Spleen (tissue), 11 donors: ENCODE measurements at regions not wholly inside any gene's neighbourhood (a gene's known extent, or its start where the extent isn't known, plus 50 kb on each side); places are given as distances from the start of the nearest gene placed in this dataset.

Experiments
- DNase-seq: peaks from one replicate; pipeline ENCODE4 v3.0.0-alpha.2; 2020
- H3K27ac ChIP-seq, 8 donors: fragments of 200-600 bp; sonication (generic) in 7 of 8; 1 replicate in 4 of 8; 2 replicates in 4 of 8; pipeline versions ENCODE4 v1.5.0 to v1.8.0; 2016 to 2021; ENCODE audit warnings: inconsistent platforms in 4 of 8, mild to moderate bottlenecking in 4 of 8, moderate library complexity in 1 of 8
- H3K27me3 ChIP-seq, 7 donors: fragments of 200-600 bp; sonication (generic) in 6 of 7; replicated peaks in 1 of 7; 1 replicate in 4 of 7; 2 replicates in 3 of 7; pipeline versions ENCODE4 v1.5.0 to v1.8.0; 2016 to 2021; ENCODE audit warnings: inconsistent platforms in 3 of 7, mild to moderate bottlenecking in 1 of 7
- H3K36me3 ChIP-seq, 6 donors: fragments of 200-600 bp; sonication (generic) in 5 of 6; 1 replicate in 4 of 6; 2 replicates in 2 of 6; pipeline versions ENCODE4 v1.5.0 to v1.8.0; 2016 to 2021; ENCODE audit warnings: inconsistent platforms in 2 of 6
- H3K4me1 ChIP-seq, 6 donors: fragments of 200-600 bp; sonication (generic) in 5 of 6; 1 replicate in 3 of 6; 2 replicates in 3 of 6; pipeline versions ENCODE4 v1.5.0 to v1.8.0; 2016 to 2021; ENCODE audit warnings: inconsistent platforms in 3 of 6
- H3K4me3 ChIP-seq, 8 donors: fragments of 200-600 bp; sonication (generic) in 7 of 8; 1 replicate in 4 of 8; 2 replicates in 4 of 8; pipeline versions ENCODE4 v1.5.0 to v1.8.0; 2016 to 2021; ENCODE audit warnings: inconsistent platforms in 4 of 8, mild to moderate bottlenecking in 4 of 8, moderate library complexity in 2 of 8
- H3K9me3 ChIP-seq, 8 donors: fragments of 200-600 bp; sonication (generic) in 7 of 8; 1 replicate in 4 of 8; 2 replicates in 4 of 8; pipeline versions ENCODE4 v1.5.0 to v1.8.0; 2016 to 2021; ENCODE audit warnings: inconsistent platforms in 4 of 8
- POLR2A ChIP-seq, 3 donors: fragments of 450-650 bp; IDR thresholded peaks; one replicate each; pipeline ENCODE4 v1.5.1; 2017; ENCODE audit warnings: antibody characterized with exemption in 3 of 3, mild to moderate bottlenecking in 1 of 3
- POLR2AphosphoS5 ChIP-seq, 3 donors: sonication (generic); formaldehyde crosslinking; IDR thresholded peaks; one replicate each; pipeline ENCODE4 v1.5.1; 2017; ENCODE audit warnings: antibody characterized with exemption in 3 of 3
- WGBS, 5 donors: extraction: QIAGEN DNeasy Blood & Tissue Kit in 3 of 5; methylation state at CpG; one replicate each; pipeline versions ENCODE4 v1.1.5 to v1.1.7; 2013 to 2018; 5-methylcytosine and 5-hydroxymethylcytosine counted together
- intact Hi-C: fragments of 100-400 bp; cut with DNase I; formaldehyde crosslinking; loops from one replicate; pipeline ENCODE4 v1.15.0; 2023; ENCODE audit warnings: low total_unique reads
- TF ChIP-seq, protein P1 (sequence below), 11 experiments: fragments of 200-600 bp in 7 of 11; fragments of 450-650 bp in 4 of 11; sonication (generic) in 4 of 11; IDR thresholded peaks in 8 of 11; conservative IDR thresholded peaks in 3 of 11; 1 replicate in 7 of 11; 2 replicates in 4 of 11; pipeline versions ENCODE4 v1.4.0 to v1.8.0; 2016 to 2021; ENCODE audit warnings: antibody characterized with exemption in 11 of 11, inconsistent platforms in 4 of 11, mild to moderate bottlenecking in 1 of 11
- donor health status: healthy with polysubstance abuse.
- donor health status: DM: no; HTN: no; CAD: no; lungs with moderate emphysema.
- donor health status: DM: no; HTN: no; CAD: no.
- donor health status: Bipolar disorder and iron deficiency.
- donor health status: healthy.
- donor health status: DM: no; HTN: no; CAD: no.
- donor health status: DM: yes; HTN: yes; CAD: no.

DNA sequence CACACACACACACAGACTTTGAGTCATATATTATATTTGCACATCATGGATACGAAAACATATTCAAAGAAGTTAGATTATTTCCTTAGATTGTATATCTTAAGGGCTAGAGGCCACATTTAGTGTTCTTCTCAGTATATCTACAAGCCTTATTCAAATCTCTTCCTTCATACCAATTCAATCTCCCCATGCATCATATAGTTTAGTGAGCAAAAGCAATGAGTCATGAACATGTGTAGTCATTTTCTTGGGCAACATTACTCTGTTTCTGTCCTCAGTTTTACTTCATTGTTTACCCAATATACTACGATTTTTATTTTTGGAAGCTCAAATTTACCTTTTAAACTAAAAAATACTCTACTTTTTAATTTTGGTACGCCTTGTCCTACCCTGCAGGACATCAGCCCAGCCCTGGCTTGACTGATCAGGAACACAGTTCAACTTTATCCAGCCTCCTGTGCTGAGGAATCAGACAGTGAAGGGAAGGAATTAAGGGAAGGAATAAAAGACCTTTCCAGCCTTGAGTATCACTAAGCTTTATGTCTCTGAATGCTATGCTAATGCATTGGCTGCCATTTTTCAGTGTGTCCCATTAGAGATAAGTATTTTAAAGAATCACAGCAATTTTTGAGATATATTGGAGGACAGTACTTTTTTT is 101.7 kb upstream of the FST start:
- TF ChIP-seq, protein P1, sequence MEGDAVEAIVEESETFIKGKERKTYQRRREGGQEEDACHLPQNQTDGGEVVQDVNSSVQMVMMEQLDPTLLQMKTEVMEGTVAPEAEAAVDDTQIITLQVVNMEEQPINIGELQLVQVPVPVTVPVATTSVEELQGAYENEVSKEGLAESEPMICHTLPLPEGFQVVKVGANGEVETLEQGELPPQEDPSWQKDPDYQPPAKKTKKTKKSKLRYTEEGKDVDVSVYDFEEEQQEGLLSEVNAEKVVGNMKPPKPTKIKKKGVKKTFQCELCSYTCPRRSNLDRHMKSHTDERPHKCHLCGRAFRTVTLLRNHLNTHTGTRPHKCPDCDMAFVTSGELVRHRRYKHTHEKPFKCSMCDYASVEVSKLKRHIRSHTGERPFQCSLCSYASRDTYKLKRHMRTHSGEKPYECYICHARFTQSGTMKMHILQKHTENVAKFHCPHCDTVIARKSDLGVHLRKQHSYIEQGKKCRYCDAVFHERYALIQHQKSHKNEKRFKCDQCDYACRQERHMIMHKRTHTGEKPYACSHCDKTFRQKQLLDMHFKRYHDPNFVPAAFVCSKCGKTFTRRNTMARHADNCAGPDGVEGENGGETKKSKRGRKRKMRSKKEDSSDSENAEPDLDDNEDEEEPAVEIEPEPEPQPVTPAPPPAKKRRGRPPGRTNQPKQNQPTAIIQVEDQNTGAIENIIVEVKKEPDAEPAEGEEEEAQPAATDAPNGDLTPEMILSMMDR (IDR thresholded peaks at IDR 0.05 in 8 of 11, conservative IDR thresholded peaks at IDR 0.05 in 3 of 11), result no peak
- TF ChIP-seq POLR2AphosphoS5 (IDR thresholded peaks at IDR 0.05) (no peak), POLR2A (IDR thresholded peaks at IDR 0.05) (no peak)
- 77 to 91% (median 83%) methylated on average over 3 of the region's 3 CpGs for WGBS, 5 donors

DNA sequence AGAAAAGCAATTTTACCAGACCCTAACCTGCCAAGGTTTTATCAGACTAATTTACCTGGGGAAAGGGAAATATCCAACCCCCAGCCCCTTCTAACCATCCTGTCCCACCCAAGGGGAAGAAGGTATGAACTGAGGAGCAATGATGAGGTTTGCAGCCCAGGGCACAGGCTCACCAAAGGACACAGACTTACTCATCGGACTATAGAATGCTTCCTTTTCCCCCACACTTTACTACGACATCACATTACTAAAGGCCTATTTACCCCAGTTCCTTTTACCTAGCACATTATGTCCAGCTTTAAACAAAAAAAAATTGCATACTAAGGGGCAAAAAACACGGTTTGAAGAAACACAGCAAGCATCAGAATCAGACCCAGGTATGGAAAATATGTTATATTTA is 94.1 kb upstream of the FST start:
- intact Hi-C loops, result no loop called here
- 78 to 89% (median 85%) methylated on average over 3 of the region's 3 CpGs for WGBS, 5 donors
- Histone ChIP-seq H3K36me3 (no peaks in the 10 kb centered on the region), H3K4me3 (no peak overlapping the region), H3K9me3 (peaks cover 6 to 31% (median 19%) of the 10 kb centered on the region in 8 donors), H3K27me3 (no peaks in the 10 kb centered on the region), H3K4me1 (no peaks in the 10 kb centered on the region), H3K27ac (no peak overlapping the region)
- no peak for DNase-seq
- TF ChIP-seq, protein P1 (IDR thresholded peaks at IDR 0.05 in 8 of 11, conservative IDR thresholded peaks at IDR 0.05 in 3 of 11), result no peak
- no peak for TF ChIP-seq POLR2AphosphoS5 (IDR thresholded peaks at IDR 0.05)
- no peak for TF ChIP-seq POLR2A (IDR thresholded peaks at IDR 0.05)

More for the DNA sequence above, 101.7 kb upstream of the FST start:
- no peaks in the 10 kb centered on the region for H3K36me3 ChIP-seq
- no peak overlapping the region for H3K27ac ChIP-seq
- H3K27me3 ChIP-seq, result no peaks in the 10 kb centered on the region
- no peaks in the 10 kb centered on the region for H3K9me3 ChIP-seq
- no peak overlapping the region for H3K4me3 ChIP-seq
- no peaks in the 10 kb centered on the region for H3K4me1 ChIP-seq
- no peak for DNase-seq
- intact Hi-C loops, result no loop called here

DNA sequence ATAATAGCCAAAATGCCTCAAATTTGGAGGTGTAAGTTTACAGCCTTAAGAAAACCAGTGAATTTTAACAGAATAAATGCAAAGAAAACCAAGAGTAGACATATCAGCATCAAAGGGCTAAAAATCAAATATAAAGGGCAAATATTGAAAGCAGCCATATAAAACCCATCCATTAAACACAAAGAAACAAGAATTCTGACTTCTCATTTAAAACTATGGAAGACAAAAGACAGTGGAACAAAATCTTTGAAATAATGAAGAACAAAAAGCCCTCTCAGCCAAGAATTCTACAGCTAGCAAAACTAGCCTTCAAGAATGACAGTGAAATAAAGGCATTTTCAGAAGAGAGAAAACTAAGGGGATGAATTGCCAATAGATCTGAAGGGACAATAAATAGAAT is 91.3 kb upstream of the FST start:
- no peak overlapping the region for H3K4me3 ChIP-seq
- intact Hi-C loops, result no loop called here

DNA sequence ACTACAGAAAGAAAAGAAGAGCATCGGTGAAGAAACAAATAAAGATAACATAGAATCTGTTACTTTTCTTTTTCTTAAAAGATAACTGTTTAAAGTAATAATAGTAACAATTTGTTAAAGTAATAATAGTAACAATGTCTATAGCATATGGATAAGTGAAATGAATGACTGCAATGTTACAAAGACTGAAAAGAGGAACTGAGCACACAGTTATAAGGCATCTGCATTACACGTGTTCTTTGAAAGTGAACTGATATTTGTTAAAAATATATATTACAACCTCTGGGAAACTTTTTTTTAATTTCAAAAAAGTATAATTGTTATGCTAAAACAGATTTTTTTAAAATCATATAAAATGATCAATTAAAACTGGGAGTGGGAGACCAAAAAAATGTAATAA is 88.4 kb upstream of the FST start:
- TF ChIP-seq POLR2A (IDR thresholded peaks at IDR 0.05), result no peak
- TF ChIP-seq, protein P1 (IDR thresholded peaks at IDR 0.05 in 8 of 11, conservative IDR thresholded peaks at IDR 0.05 in 3 of 11), result no peak
- Histone ChIP-seq H3K27me3 (no peaks in the 10 kb centered on the region), H3K4me3 (no peak overlapping the region), H3K9me3 (peaks cover 6 to 31% (median 19%) of the 10 kb centered on the region in 8 donors), H3K4me1 (no peaks in the 10 kb centered on the region), H3K36me3 (no peaks in the 10 kb centered on the region), H3K27ac (no peak overlapping the region)
- intact Hi-C loops, result no loop called here
- WGBS, 5 donors, result 64 to 75% (median 68%) methylated on average over 2 of the region's 2 CpGs
- no peak for DNase-seq

More for the DNA sequence above, 91.3 kb upstream of the FST start:
- Histone ChIP-seq H3K4me1 (no peaks in the 10 kb centered on the region), H3K27me3 (no peaks in the 10 kb centered on the region), H3K27ac (no peak overlapping the region), H3K36me3 (no peaks in the 10 kb centered on the region), H3K9me3 (peaks cover 6 to 31% (median 19%) of the 10 kb centered on the region in 8 donors)
- TF ChIP-seq POLR2AphosphoS5 (IDR thresholded peaks at IDR 0.05) (no peak), POLR2A (IDR thresholded peaks at IDR 0.05) (no peak)
- TF ChIP-seq, protein P1 (IDR thresholded peaks at IDR 0.05 in 8 of 11, conservative IDR thresholded peaks at IDR 0.05 in 3 of 11), result no peak
- no peak for DNase-seq
